Neuron (in vitro differentiated cells): ENCODE measurements at regions not wholly inside any gene's neighbourhood (a gene's known extent, or its start where the extent isn't known, plus 50 kb on each side); places are given as distances from the start of the nearest gene placed in this dataset.
"Not testable (repeated sequence)": the region's sequence is repeated elsewhere in the genome, so short reads cannot be mapped to it uniquely, and the experiment has no call there.

Experiments used
- H2AFZ ChIP-seq: one replicate; pipeline ENCODE4 v1.6.1; 2013; ENCODE audit warnings: low read depth, mild to moderate bottlenecking, inconsistent platforms, low read length, moderate library complexity
- H3K27me3 ChIP-seq: one replicate; pipeline ENCODE4 v1.6.1; 2013; ENCODE audit warnings: low read length; ENCODE audit not compliant: insufficient read depth
- H3K36me3 ChIP-seq: one replicate; pipeline ENCODE4 v1.6.1; 2013; ENCODE audit warnings: low read length; ENCODE audit not compliant: insufficient read depth
- H3K4me1 ChIP-seq: one replicate; pipeline ENCODE4 v1.6.1; 2013; ENCODE audit warnings: low read length; ENCODE audit not compliant: insufficient read depth
- H3K4me3 ChIP-seq: 2 replicates; pipeline ENCODE4 v1.5.1; 2013; ENCODE audit warnings: mild to moderate bottlenecking, low read length, moderate library complexity
- H3K9me3 ChIP-seq: one replicate; pipeline ENCODE4 v1.6.1; 2013; ENCODE audit warnings: low read length

GRCh38 chr13:50128428-50128931, 113.2 kb downstream of the KCNRG start:
- H3K9me3 ChIP-seq, result peaks cover 5% of the 10 kb centered on the region
- H2AFZ ChIP-seq, result no peak overlapping the region
- H3K4me3 ChIP-seq, result peak overlapping the region; percentile 57
- peaks cover 7% of the 10 kb centered on the region for H3K27me3 ChIP-seq
- peaks cover 27% of the 10 kb centered on the region for H3K4me1 ChIP-seq
- no peaks in the 10 kb centered on the region for H3K36me3 ChIP-seq

GRCh38 chr13:50129081-50129705, 113.9 kb downstream of the KCNRG start:
- Histone ChIP-seq H3K4me1 (peaks cover 27% of the 10 kb centered on the region), H3K36me3 (no peaks in the 10 kb centered on the region), H2AFZ (peak overlapping the region; percentile 80), H3K27me3 (peaks cover 7% of the 10 kb centered on the region), H3K9me3 (peaks cover 11% of the 10 kb centered on the region), H3K4me3 (peak overlapping the region; percentile 57)

- H2AFZ ChIP-seq, result peak overlapping the region; percentile 80
- H3K27me3 ChIP-seq, result peaks cover 7% of the 10 kb centered on the region
- H3K36me3 ChIP-seq, result no peaks in the 10 kb centered on the region
- peaks cover 15% of the 10 kb centered on the region for H3K9me3 ChIP-seq
- peak overlapping the region; percentile 57 for H3K4me3 ChIP-seq
- peaks cover 27% of the 10 kb centered on the region for H3K4me1 ChIP-seq
These were observed 114.5 kb downstream of the KCNRG start for GRCh38 chr13:50129706-50130122.

- peaks cover 7% of the 10 kb centered on the region for H3K27me3 ChIP-seq
- H3K36me3 ChIP-seq, result no peaks in the 10 kb centered on the region
- H3K4me3 ChIP-seq, result peak overlapping the region; percentile 57
- H2AFZ ChIP-seq, result peak overlapping the region; percentile 80
- peaks cover 27% of the 10 kb centered on the region for H3K4me1 ChIP-seq
- peaks cover 15% of the 10 kb centered on the region for H3K9me3 ChIP-seq
These were observed 115.1 kb downstream of the KCNRG start for GRCh38 chr13:50130123-50130946.

GRCh38 chr13:50131920-50132903, 117.0 kb downstream of the KCNRG start:
- Histone ChIP-seq H3K9me3 (peaks cover 15% of the 10 kb centered on the region), H3K4me3 (no peak overlapping the region), H3K4me1 (peaks cover 22% of the 10 kb centered on the region)

GRCh38 chr13:50132904-50133357, 117.7 kb downstream of the KCNRG start:
- Histone ChIP-seq H3K36me3 (no peaks in the 10 kb centered on the region), H3K9me3 (peaks cover 15% of the 10 kb centered on the region), H3K4me1 (peaks cover 22% of the 10 kb centered on the region), H3K4me3 (no peak overlapping the region), H3K27me3 (peaks cover 7% of the 10 kb centered on the region), H2AFZ (no peak overlapping the region)

More at GRCh38 chr13:50131920-50132903, 117.0 kb downstream of the KCNRG start:
- Histone ChIP-seq H3K27me3 (peaks cover 7% of the 10 kb centered on the region), H2AFZ (peak overlapping the region; percentile 48), H3K36me3 (no peaks in the 10 kb centered on the region)

- Histone ChIP-seq H2AFZ (no peak overlapping the region), H3K4me3 (no peak overlapping the region), H3K27me3 (peaks cover 7% of the 10 kb centered on the region), H3K4me1 (peaks cover 22% of the 10 kb centered on the region), H3K9me3 (peaks cover 15% of the 10 kb centered on the region), H3K36me3 (no peaks in the 10 kb centered on the region)
These were observed 118.2 kb downstream of the KCNRG start for GRCh38 chr13:50133358-50133953.

GRCh38 chr13:50136226-50136625, 121.0 kb downstream of the KCNRG start:
- Histone ChIP-seq H2AFZ (no peak overlapping the region), H3K9me3 (peaks cover 15% of the 10 kb centered on the region), H3K27me3 (peaks cover 7% of the 10 kb centered on the region), H3K36me3 (no peaks in the 10 kb centered on the region), H3K4me3 (no peak overlapping the region), H3K4me1 (peaks cover 19% of the 10 kb centered on the region)

- Histone ChIP-seq H2AFZ (no peak overlapping the region), H3K9me3 (peaks cover 15% of the 10 kb centered on the region), H3K4me3 (no peak overlapping the region), H3K36me3 (no peaks in the 10 kb centered on the region), H3K4me1 (peaks cover 22% of the 10 kb centered on the region), H3K27me3 (peaks cover 7% of the 10 kb centered on the region)
These were observed 121.4 kb downstream of the KCNRG start for GRCh38 chr13:50136678-50137077.

- not testable (repeated sequence) for H3K27me3 ChIP-seq, H3K36me3 ChIP-seq, H3K9me3 ChIP-seq, H3K4me3 ChIP-seq, H2AFZ ChIP-seq
- H3K4me1 ChIP-seq, result peaks cover 25% of the 10 kb centered on the region
These were observed 124.2 kb downstream of the KCNRG start for GRCh38 chr13:50139435-50139934.

- H3K9me3 ChIP-seq, result no peaks in the 10 kb centered on the region
- no peaks in the 10 kb centered on the region for H3K27me3 ChIP-seq
- peaks cover 29% of the 10 kb centered on the region for H3K4me1 ChIP-seq
- no peaks in the 10 kb centered on the region for H3K36me3 ChIP-seq
- H2AFZ ChIP-seq, result no peak overlapping the region
- H3K4me3 ChIP-seq, result no peak overlapping the region
These were observed 124.9 kb downstream of the KCNRG start for GRCh38 chr13:50140153-50140552.
